K562 (cell line): ENCODE measurements at regions not wholly inside any gene's neighbourhood (a gene's known extent, or its start where the extent isn't known, plus 50 kb on each side); places are given as distances from the start of the nearest gene placed in this dataset.

Experiments
- ATAC-seq: fragments of 200-7000 bp; cut with Tn5 transposase; 3 replicates; pipeline ENCODE4 v1.9.1; 2020; ENCODE audit warnings: moderate library complexity
- BruUV-seq: library from RNA; stranded (reverse); fragments of 400-500 nt; replicated peaks from 2 replicates; lab custom pipeline; 2021; lab: Mats Ljungman, UMichigan
- CTCF ChIA-PET: fragments of 300-600 bp; formaldehyde crosslinking; extraction: SDS; loops from one replicate; lab custom pipeline; 2021; ENCODE audit warnings: low intra/inter-chr PET ratio; lab: Yijun Ruan, JAX
- POLR2A ChIA-PET: fragments of 300-600, 350-650 bp; sonication (Branson Sonifier 250); formaldehyde crosslinking; extraction: SDS; loops from one replicate; lab custom pipeline; 2021; ENCODE audit warnings: antibody characterized with exemption, inconsistent platforms; lab: Yijun Ruan, JAX
- DNase-seq, 4 experiments: peaks; one replicate each; pipeline versions ENCODE4 v3.0.0 to v3.0.0-alpha.2; 2011 to 2018; ENCODE audit warnings: low spot score in 3 of 4, mixed read lengths in 3 of 4; ENCODE audit errors: extremely low read depth in 1 of 4
- FAIRE-seq: peaks from 2 replicates; lab custom pipeline; 2011; peaks lifted over from hg19 to GRCh38; lab: Jason Lieb, UNC
- H2AFZ ChIP-seq: 2 replicates; pipeline ENCODE4 v1.6.0; 2011; ENCODE audit warnings: low read depth, low read length, control low read depth, inconsistent platforms
- H3K27ac ChIP-seq: fragments of 200-600 bp; 3 replicates; pipeline ENCODE4 v1.8.0; 2011; ENCODE audit warnings: low read depth, mild to moderate bottlenecking, control low read depth, inconsistent platforms, low read length, moderate library complexity, mixed read lengths; ENCODE audit errors: extremely low read depth
- H3K27me3 ChIP-seq, 2 experiments: fragments of 300-600 bp in 1 of 2; 2 replicates in 1 of 2; 3 replicates in 1 of 2; pipeline versions ENCODE4 v1.6.0 to v1.8.0; 2011; ENCODE audit warnings: inconsistent platforms in 2 of 2, low read length in 2 of 2, mild to moderate bottlenecking in 1 of 2, mixed read lengths in 1 of 2, moderate library complexity in 1 of 2; ENCODE audit not compliant: control insufficient read depth in 2 of 2, insufficient read depth in 2 of 2
- H3K36me3 ChIP-seq: fragments of 300-600 bp; 3 replicates; pipeline ENCODE4 v1.8.0; 2011; ENCODE audit warnings: mild to moderate bottlenecking, low read length, inconsistent platforms; ENCODE audit not compliant: control insufficient read depth, insufficient read depth
- H3K4me1 ChIP-seq, 2 experiments: fragments of 200-600 bp in 1 of 2; replicated peaks in 1 of 2; 2 replicates in 1 of 2; 3 replicates in 1 of 2; pipeline versions ENCODE4 v1.5.1 to v1.8.0; 2011; ENCODE audit warnings: inconsistent platforms in 2 of 2, low read length in 2 of 2, mild to moderate bottlenecking in 1 of 2, mixed read lengths in 1 of 2, moderate library complexity in 1 of 2; ENCODE audit not compliant: control insufficient read depth in 2 of 2, insufficient read depth in 2 of 2
- H3K4me2 ChIP-seq: 2 replicates; pipeline ENCODE4 v1.6.1; 2011; ENCODE audit warnings: low read length, control low read depth, inconsistent platforms, mixed read lengths; ENCODE audit not compliant: insufficient read depth
- H3K4me3 ChIP-seq: fragments of 200-600 bp; sonication (generic), shearing (Covaris generic); 2 replicates; pipeline ENCODE4 v1.5.1; 2016; ENCODE audit warnings: control low read depth, inconsistent platforms
- H3K79me2 ChIP-seq: fragments of 200-600 bp; 3 replicates; pipeline ENCODE4 v1.8.0; 2011; ENCODE audit warnings: low read length, inconsistent platforms; ENCODE audit not compliant: control insufficient read depth, insufficient read depth
- H3K9ac ChIP-seq, 2 experiments: 2 replicates each; pipeline versions ENCODE4 v1.6.0 to v1.6.1; 2011; ENCODE audit warnings: low read depth in 2 of 2, low read length in 2 of 2, control low read depth in 1 of 2, inconsistent platforms in 1 of 2, mild to moderate bottlenecking in 1 of 2, mixed read lengths in 1 of 2; ENCODE audit not compliant: insufficient read depth in 1 of 2
- H3K9me1 ChIP-seq: one replicate; pipeline ENCODE4 v1.6.0; 2011; ENCODE audit warnings: inconsistent platforms, mild to moderate bottlenecking, low read length, moderate library complexity; ENCODE audit not compliant: control insufficient read depth, insufficient read depth
- H3K9me3 ChIP-seq: replicated peaks from 2 replicates; pipeline ENCODE4 v1.5.1; 2011; ENCODE audit warnings: low read depth, low read length, inconsistent platforms; ENCODE audit not compliant: control insufficient read depth, insufficient read depth
- H4K20me1 ChIP-seq: replicated peaks from 2 replicates; pipeline ENCODE4 v1.6.1; 2011; ENCODE audit warnings: low read length, inconsistent platforms, mixed read lengths; ENCODE audit not compliant: control insufficient read depth, insufficient read depth
- MYNN ChIP-seq, 2 experiments: sonication (generic); formaldehyde crosslinking in 1 of 2; IDR thresholded peaks; 2 replicates each; pipeline versions ENCODE4 v1.5.0 to v1.6.1; 2016 to 2020; ENCODE audit warnings: antibody characterized with exemption in 1 of 2, missing genetic modification reagents in 1 of 2
- PHB2 ChIP-seq: fragments of 450-650 bp; IDR thresholded peaks from 2 replicates; pipeline ENCODE4 v1.6.1; 2017; ENCODE audit warnings: low read depth
- PHF20 ChIP-seq: fragments of 450-650 bp; IDR thresholded peaks from 2 replicates; pipeline ENCODE4 v1.6.1; 2018; ENCODE audit not compliant: partially characterized antibody
- TRIM24 ChIP-seq, 2 experiments: fragments of 450-650 bp; IDR thresholded peaks; 2 replicates each; pipeline ENCODE4 v1.6.1; 2016
- U2AF1 ChIP-seq: fragments of 200-400 bp; formaldehyde crosslinking; optimal IDR thresholded peaks from 2 replicates; pipeline ENCODE3; 2017; ENCODE audit warnings: mild to moderate bottlenecking, low read depth, low read length, moderate library complexity
- ZBTB1 ChIP-seq: sonication (generic); formaldehyde crosslinking; IDR thresholded peaks from 2 replicates; pipeline ENCODE4 v1.8.1; 2023; ENCODE audit warnings: missing genetic modification reagents, low read depth, mild to moderate bottlenecking, borderline replicate concordance
- ZFX ChIP-seq: sonication (generic); formaldehyde crosslinking; IDR thresholded peaks from 2 replicates; pipeline ENCODE4 v1.8.0; 2022; ENCODE audit warnings: mild to moderate bottlenecking, missing genetic modification reagents, moderate library complexity
- ZKSCAN1 ChIP-seq: fragments of 150-350 bp; IDR thresholded peaks from 2 replicates; pipeline ENCODE4 v1.6.1; 2016; ENCODE audit warnings: low read depth, low read length
- ZNF263 ChIP-seq: sonication (generic); formaldehyde crosslinking; IDR thresholded peaks from 2 replicates; pipeline ENCODE4 v1.8.0; 2022; ENCODE audit warnings: mild to moderate bottlenecking, missing genetic modification reagents, borderline replicate concordance
- ZNF324 ChIP-seq: fragments of 250-450 bp; sonication (Bioruptor Pico); IDR thresholded peaks from 2 replicates; pipeline ENCODE4 v1.4.0; 2020; ENCODE audit warnings: mild to moderate bottlenecking
- ZNF408 ChIP-seq: fragments of 250-450 bp; sonication (Bioruptor Pico); IDR thresholded peaks from 2 replicates; pipeline ENCODE4 v1.4.0; 2020; ENCODE audit warnings: low read depth, mild to moderate bottlenecking, moderate library complexity
- WGBS: fragments of 100-300 bp; shearing (Covaris generic); methylation state at CpG from one replicate; pipeline ENCODE4 v1.1.6; 2016; ENCODE audit warnings: low coverage, mixed read lengths; ENCODE audit not compliant: insufficient coverage; ENCODE audit errors: missing lambda C conversion rate; 5-methylcytosine and 5-hydroxymethylcytosine counted together
- in situ Hi-C: fragments of 300-500 bp; cut with MboI; formaldehyde crosslinking; loops from 4 replicates; pipeline ENCODE4 v1.15.0; 2018; ENCODE audit warnings: inconsistent platforms, mixed read lengths
- intact Hi-C: fragments of 100-400 bp; cut with micrococcal nuclease; formaldehyde crosslinking; loops from 2 replicates; pipeline ENCODE4 v1.14.2; 2022
- TF ChIP-seq, protein P1 (sequence below): fragments of 250-450 bp; sonication (Bioruptor Pico); IDR thresholded peaks from 2 replicates; pipeline ENCODE4 v1.5.1; 2021; ENCODE audit warnings: mild to moderate bottlenecking

DNA sequence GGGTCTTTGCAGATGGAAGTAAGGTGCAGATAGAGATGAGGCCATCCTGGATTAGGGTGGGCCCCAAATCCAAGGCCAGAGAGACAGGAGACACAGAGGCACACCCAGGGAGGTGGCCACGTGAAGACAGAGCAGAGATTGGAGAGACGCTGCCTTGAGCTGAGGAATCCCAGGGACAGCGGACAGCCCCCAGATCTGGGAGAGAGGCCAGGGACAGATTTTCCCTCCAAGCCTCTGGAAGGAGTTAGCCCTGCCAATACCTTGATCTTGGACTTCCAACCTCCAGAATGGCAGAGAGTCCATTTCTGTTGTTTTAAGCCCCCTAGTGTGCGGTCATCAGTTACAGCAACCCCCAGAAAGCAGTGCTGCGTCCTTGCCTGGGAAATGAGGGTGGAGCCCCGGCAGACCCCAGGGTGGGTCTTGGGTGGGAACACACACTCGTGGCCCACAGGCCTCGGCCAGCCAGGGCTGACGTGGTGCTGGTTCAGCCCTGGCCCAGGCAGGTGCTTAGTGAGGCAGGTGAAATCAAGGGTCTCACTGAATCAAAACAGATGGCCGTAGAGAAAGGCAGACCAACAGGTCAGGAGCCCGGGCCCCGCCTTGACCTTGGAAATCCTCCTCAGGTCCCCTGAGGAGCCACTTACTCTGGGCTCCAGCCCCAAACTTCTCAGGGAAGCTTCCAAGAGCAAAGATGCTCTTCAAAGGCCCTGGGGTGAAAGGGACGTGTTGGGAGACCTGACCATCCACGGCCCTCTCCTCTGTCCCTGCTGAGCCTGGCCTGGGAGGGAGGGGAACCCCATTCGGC, 169.3 kb downstream of the RBFOX3 start (continued):
- TF ChIP-seq, protein P1, sequence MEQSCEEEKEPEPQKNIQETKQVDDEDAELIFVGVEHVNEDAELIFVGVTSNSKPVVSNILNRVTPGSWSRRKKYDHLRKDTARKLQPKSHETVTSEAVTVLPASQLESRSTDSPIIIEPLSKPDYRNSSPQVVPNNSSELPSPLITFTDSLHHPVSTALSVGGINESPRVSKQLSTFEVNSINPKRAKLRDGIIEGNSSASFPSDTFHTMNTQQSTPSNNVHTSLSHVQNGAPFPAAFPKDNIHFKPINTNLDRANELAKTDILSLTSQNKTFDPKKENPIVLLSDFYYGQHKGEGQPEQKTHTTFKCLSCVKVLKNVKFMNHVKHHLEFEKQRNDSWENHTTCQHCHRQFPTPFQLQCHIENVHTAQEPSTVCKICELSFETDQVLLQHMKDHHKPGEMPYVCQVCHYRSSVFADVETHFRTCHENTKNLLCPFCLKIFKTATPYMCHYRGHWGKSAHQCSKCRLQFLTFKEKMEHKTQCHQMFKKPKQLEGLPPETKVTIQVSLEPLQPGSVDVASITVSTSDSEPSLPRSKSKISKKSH (CRISPR knock-in tag): no peak
- TF ChIP-seq ZBTB1 (CRISPR knock-in tag): no peak
- TF ChIP-seq PHF20: no peak
- no peak for TF ChIP-seq MYNN (IDR thresholded peaks at IDR 0.05)
- TF ChIP-seq MYNN (CRISPR knock-in tag; IDR thresholded peaks at IDR 0.05): no peak
- TF ChIP-seq, all 486 proteins: peak for 0

GRCh38 chr17:79440251-79440650, 170.6 kb downstream of the RBFOX3 start:
- H3K9me1 ChIP-seq: no peaks in the 10 kb centered on the region
- no peak overlapping the region for H3K27ac ChIP-seq
- FAIRE-seq (no peak), DNase-seq (no peak), ATAC-seq (no peak)
- WGBS: 1% methylated on average over 14 of the region's 14 CpGs
- no peak overlapping the region for H3K4me2 ChIP-seq
- intact Hi-C loops: no loop called here
- peaks cover 12% of the 10 kb centered on the region for H4K20me1 ChIP-seq
- no peaks in the 10 kb centered on the region for H3K4me1 ChIP-seq
- H3K4me3 ChIP-seq: no peak overlapping the region
- POLR2A ChIA-PET: no interaction called here
- H2AFZ ChIP-seq: no peak overlapping the region
- no peak overlapping the region for H3K9ac ChIP-seq
- TF ChIP-seq ZNF408 (CRISPR knock-in tag) (no peak), ZFX (CRISPR knock-in tag) (no peak), ZNF263 (CRISPR knock-in tag) (no peak), PHB2 (no peak), U2AF1 (no peak), ZNF324 (no peak), ZKSCAN1 (no peak), TRIM24 (IDR thresholded peaks at IDR 0.05) (no peak)
- no peaks in the 10 kb centered on the region for H3K79me2 ChIP-seq
- CTCF ChIA-PET: no interaction called here
- no TSS peak for BruUV-seq
- in situ Hi-C loops: no loop called here
- no peaks in the 10 kb centered on the region for H3K36me3 ChIP-seq
- H3K9me3 ChIP-seq: no peaks in the 10 kb centered on the region
- peaks cover 7 to 65% of the 10 kb centered on the region in 2 experiments; a peak in 4 of 5 replicates for H3K27me3 ChIP-seq
